Activated T-helper 17 cell treated with anti-CD3 and anti-CD28 coated beads, Interleukin-2, amount 50 U/mL, for 72 hours (primary cell): ENCODE measurements at regions not wholly inside any gene's neighbourhood (a gene's known extent, or its start where the extent isn't known, plus 50 kb on each side); places are given as distances from the start of the nearest gene placed in this dataset.
"Not testable (repeated sequence)": the region's sequence is repeated elsewhere in the genome, so short reads cannot be mapped to it uniquely, and the experiment has no call there.

Experiments used
- ATAC-seq: fragments of 150-1000 bp; cut with Tn5 transposase; replicated peaks from 2 replicates; pipeline ENCODE4 v1.10.0; 2021; ENCODE audit warnings: mild to moderate bottlenecking, moderate library complexity
- H3K27ac Mint-ChIP-seq: one replicate; pipeline ENCODE4 v1.8.0; 2022; ENCODE audit warnings: mixed read lengths
- H3K27me3 Mint-ChIP-seq: one replicate; pipeline ENCODE4 v1.8.0; 2022; ENCODE audit warnings: mixed read lengths
- H3K36me3 Mint-ChIP-seq: one replicate; pipeline ENCODE4 v1.8.0; 2022; ENCODE audit warnings: low read depth, mild to moderate bottlenecking, mixed read lengths
- H3K4me1 Mint-ChIP-seq: one replicate; pipeline ENCODE4 v1.8.0; 2022; ENCODE audit warnings: mixed read lengths
- H3K4me3 Mint-ChIP-seq: one replicate; pipeline ENCODE4 v1.8.0; 2022; ENCODE audit warnings: mild to moderate bottlenecking, mixed read lengths
- H3K9me3 Mint-ChIP-seq: one replicate; pipeline ENCODE4 v1.8.0; 2022; ENCODE audit warnings: mixed read lengths

- Mint-ChIP-seq H3K4me3 (no peak overlapping the region), H3K27me3 (no peaks in the 10 kb centered on the region), H3K27ac (no peak overlapping the region), H3K9me3 (peaks cover 10% of the 10 kb centered on the region), H3K36me3 (no peaks in the 10 kb centered on the region), H3K4me1 (no peaks in the 10 kb centered on the region)
- no peak for ATAC-seq
Observed at GRCh38 chr9:115781070-115781736, 372.4 kb upstream of the PAPPA start.

- no peak overlapping the region for H3K4me3 Mint-ChIP-seq
Observed at GRCh38 chr9:115786321-115786720, 367.3 kb upstream of the PAPPA start.

GRCh38 chr9:115790520-115790919 lies 363.1 kb upstream of the PAPPA start:
- Mint-ChIP-seq H3K4me1 (no peaks in the 10 kb centered on the region), H3K27me3 (no peaks in the 10 kb centered on the region), H3K4me3 (no peak overlapping the region), H3K9me3 (peaks cover 3% of the 10 kb centered on the region), H3K36me3 (no peaks in the 10 kb centered on the region), H3K27ac (no peak overlapping the region)
- no peak for ATAC-seq

More at GRCh38 chr9:115786321-115786720, 367.3 kb upstream of the PAPPA start:
- Mint-ChIP-seq H3K4me1 (no peaks in the 10 kb centered on the region), H3K27me3 (no peaks in the 10 kb centered on the region), H3K27ac (no peak overlapping the region), H3K9me3 (peaks cover 7% of the 10 kb centered on the region), H3K36me3 (no peaks in the 10 kb centered on the region)
- ATAC-seq = no peak

- Mint-ChIP-seq H3K27me3 (no peaks in the 10 kb centered on the region), H3K4me1 (no peaks in the 10 kb centered on the region)
- ATAC-seq = no peak
Observed at GRCh38 chr9:115794921-115795475, 358.6 kb upstream of the PAPPA start.

GRCh38 chr9:115799734-115800133 lies 353.9 kb upstream of the PAPPA start:
- no peaks in the 10 kb centered on the region for H3K36me3 Mint-ChIP-seq
- ATAC-seq = no peak
- no peak overlapping the region for H3K4me3 Mint-ChIP-seq
- no peaks in the 10 kb centered on the region for H3K27me3 Mint-ChIP-seq
- H3K27ac Mint-ChIP-seq = no peak overlapping the region
- peaks cover 3% of the 10 kb centered on the region for H3K9me3 Mint-ChIP-seq
- no peaks in the 10 kb centered on the region for H3K4me1 Mint-ChIP-seq

More at GRCh38 chr9:115794921-115795475, 358.6 kb upstream of the PAPPA start:
- Mint-ChIP-seq H3K36me3 (no peaks in the 10 kb centered on the region), H3K4me3 (no peak overlapping the region), H3K27ac (no peak overlapping the region), H3K9me3 (peaks cover 3% of the 10 kb centered on the region)

- ATAC-seq = no peak
- Mint-ChIP-seq H3K9me3 (no peaks in the 10 kb centered on the region), H3K4me1 (no peaks in the 10 kb centered on the region), H3K27me3 (no peaks in the 10 kb centered on the region), H3K27ac (no peak overlapping the region), H3K4me3 (no peak overlapping the region), H3K36me3 (no peaks in the 10 kb centered on the region)
Observed at GRCh38 chr9:115804206-115804605, 349.4 kb upstream of the PAPPA start.

- Mint-ChIP-seq H3K4me3 (no peak overlapping the region), H3K9me3 (no peaks in the 10 kb centered on the region), H3K4me1 (no peaks in the 10 kb centered on the region), H3K27me3 (no peaks in the 10 kb centered on the region), H3K27ac (no peak overlapping the region), H3K36me3 (no peaks in the 10 kb centered on the region)
- no peak for ATAC-seq
Observed at GRCh38 chr9:115808108-115808507, 345.5 kb upstream of the PAPPA start.

- Mint-ChIP-seq H3K4me3 (no peak overlapping the region), H3K27me3 (no peaks in the 10 kb centered on the region), H3K9me3 (no peaks in the 10 kb centered on the region), H3K4me1 (no peaks in the 10 kb centered on the region), H3K36me3 (no peaks in the 10 kb centered on the region), H3K27ac (no peak overlapping the region)
- ATAC-seq = no peak
Observed at GRCh38 chr9:115808695-115809094, 344.9 kb upstream of the PAPPA start.

GRCh38 chr9:115810166-115810565 lies 343.4 kb upstream of the PAPPA start:
- Mint-ChIP-seq H3K27me3 (no peaks in the 10 kb centered on the region), H3K4me1 (no peaks in the 10 kb centered on the region)

GRCh38 chr9:115814081-115814480 lies 339.5 kb upstream of the PAPPA start:
- H3K27me3 Mint-ChIP-seq = no peaks in the 10 kb centered on the region
- no peaks in the 10 kb centered on the region for H3K9me3 Mint-ChIP-seq
- H3K36me3 Mint-ChIP-seq = no peaks in the 10 kb centered on the region
- H3K27ac Mint-ChIP-seq = no peak overlapping the region
- no peak for ATAC-seq
- no peaks in the 10 kb centered on the region for H3K4me1 Mint-ChIP-seq
- no peak overlapping the region for H3K4me3 Mint-ChIP-seq

More at GRCh38 chr9:115810166-115810565, 343.4 kb upstream of the PAPPA start:
- Mint-ChIP-seq H3K36me3 (no peaks in the 10 kb centered on the region), H3K9me3 (no peaks in the 10 kb centered on the region), H3K27ac (no peak overlapping the region), H3K4me3 (no peak overlapping the region)
- ATAC-seq = no peak

- Mint-ChIP-seq H3K27me3 (no peaks in the 10 kb centered on the region), H3K4me3 (no peak overlapping the region), H3K27ac (no peak overlapping the region), H3K9me3 (no peaks in the 10 kb centered on the region), H3K4me1 (no peaks in the 10 kb centered on the region), H3K36me3 (no peaks in the 10 kb centered on the region)
- ATAC-seq = no peak
Observed at GRCh38 chr9:115815786-115816185, 337.8 kb upstream of the PAPPA start.

GRCh38 chr9:115818651-115819050 lies 334.9 kb upstream of the PAPPA start:
- not testable (repeated sequence) for H3K27me3 Mint-ChIP-seq, H3K36me3 Mint-ChIP-seq, H3K4me1 Mint-ChIP-seq, ATAC-seq, H3K27ac Mint-ChIP-seq, H3K9me3 Mint-ChIP-seq, H3K4me3 Mint-ChIP-seq

GRCh38 chr9:115832031-115832430 lies 321.6 kb upstream of the PAPPA start:
- no peak overlapping the region for H3K27ac Mint-ChIP-seq
- no peaks in the 10 kb centered on the region for H3K36me3 Mint-ChIP-seq
- no peak overlapping the region for H3K4me3 Mint-ChIP-seq
- H3K9me3 Mint-ChIP-seq = peaks cover 6% of the 10 kb centered on the region
- no peaks in the 10 kb centered on the region for H3K4me1 Mint-ChIP-seq
- ATAC-seq = no peak
- peaks cover 3% of the 10 kb centered on the region for H3K27me3 Mint-ChIP-seq

- Mint-ChIP-seq H3K4me3 (no peak overlapping the region), H3K36me3 (no peaks in the 10 kb centered on the region), H3K4me1 (no peaks in the 10 kb centered on the region), H3K27me3 (peaks cover 3% of the 10 kb centered on the region), H3K27ac (no peak overlapping the region), H3K9me3 (peaks cover 4% of the 10 kb centered on the region)
- no peak for ATAC-seq
Observed at GRCh38 chr9:115837618-115838017, 316.0 kb upstream of the PAPPA start.

- peaks cover 4% of the 10 kb centered on the region for H3K27me3 Mint-ChIP-seq
- no peak overlapping the region for H3K4me3 Mint-ChIP-seq
- no peaks in the 10 kb centered on the region for H3K36me3 Mint-ChIP-seq
- H3K27ac Mint-ChIP-seq = no peak overlapping the region
- no peaks in the 10 kb centered on the region for H3K4me1 Mint-ChIP-seq
- no peak for ATAC-seq
- H3K9me3 Mint-ChIP-seq = peaks cover 4% of the 10 kb centered on the region
Observed at GRCh38 chr9:115838417-115838816, 315.2 kb upstream of the PAPPA start.
